Peyer's patch (tissue), 4 donors: ENCODE measurements at regions not wholly inside any gene's neighbourhood (a gene's known extent, or its start where the extent isn't known, plus 50 kb on each side); places are given as distances from the start of the nearest gene placed in this dataset.

ENCODE experiments used
- CTCF ChIP-seq, 6 experiments: fragments of 450-650 bp in 4 of 6; fragments of 200-600 bp in 2 of 6; sonication (generic) in 1 of 6; IDR thresholded peaks; one replicate each; pipeline ENCODE4 v1.5.1; 2017 to 2019; ENCODE audit warnings: antibody characterized with exemption in 6 of 6, mild to moderate bottlenecking in 3 of 6, moderate library complexity in 1 of 6
- POLR2A ChIP-seq, 2 donors: fragments of 450-650 bp; IDR thresholded peaks; one replicate each; pipeline ENCODE4 v1.5.1; 2017; ENCODE audit warnings: antibody characterized with exemption in 2 of 2, mild to moderate bottlenecking in 2 of 2, moderate library complexity in 2 of 2

GRCh38 chr6:25041485-25042035 is 105.8 kb upstream of the RIPOR2 start:
- TF ChIP-seq CTCF (IDR thresholded peaks at IDR 0.05) (no peak), POLR2A (IDR thresholded peaks at IDR 0.05) (no peak)
